ENCODE measurements at regions not wholly inside any gene's neighbourhood (a gene's known extent, or its start where the extent isn't known, plus 50 kb on each side); places are given as distances from the start of the nearest gene placed in this dataset.
A peak's percentile ranks its signal among the peaks of the same experiment; 100 is the strongest.

DNA sequence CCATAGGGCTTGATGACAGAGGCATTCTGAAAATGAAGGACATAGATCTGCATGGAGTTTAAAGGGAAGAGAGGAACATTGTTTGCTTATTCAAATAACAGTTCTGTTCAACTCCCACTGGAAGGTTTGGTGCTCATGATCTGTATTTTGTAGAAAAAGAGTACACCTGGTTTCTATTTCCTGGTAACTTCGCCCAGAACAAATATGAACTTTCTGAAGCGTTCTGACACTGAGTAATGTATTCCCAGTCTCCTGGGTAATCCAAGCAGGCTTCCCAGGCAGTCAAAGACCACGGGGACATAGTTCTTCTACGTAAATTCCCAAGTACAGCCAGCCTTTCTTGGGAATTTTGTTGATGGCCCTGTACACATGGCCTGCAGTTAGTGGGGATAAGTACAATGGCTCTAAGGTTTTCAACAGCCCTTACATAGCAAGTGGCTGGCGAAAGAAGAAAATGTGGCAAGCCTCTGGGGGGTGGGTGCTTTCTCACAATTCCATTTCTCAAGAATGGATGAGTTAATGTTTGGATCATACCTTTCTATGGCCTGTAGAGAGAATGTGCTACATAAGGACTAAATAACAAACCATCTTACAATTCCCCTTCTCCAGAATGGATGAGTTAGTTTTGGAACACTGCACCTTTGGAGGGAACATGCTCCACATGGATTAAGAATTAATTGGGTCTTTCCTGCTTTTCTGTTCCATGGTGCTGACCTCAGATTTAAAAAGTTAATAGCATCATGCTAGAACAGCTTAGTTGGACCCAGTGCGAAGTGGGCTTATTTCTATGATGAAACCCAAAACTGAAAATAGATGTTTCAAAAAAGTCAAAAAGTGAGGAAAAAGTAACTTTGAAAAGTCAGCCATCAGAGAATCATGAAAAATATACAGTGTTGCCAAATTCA is 52.7 kb downstream of the COL6A6 start:
- DNase-seq (ENCODE audit: low read depth), result no peak

- DNase-seq (ENCODE audit: low read depth), result no peak
These were observed 55.8 kb downstream of the COL6A6 start for GRCh38 chr3:130572769-130573168.

DNA sequence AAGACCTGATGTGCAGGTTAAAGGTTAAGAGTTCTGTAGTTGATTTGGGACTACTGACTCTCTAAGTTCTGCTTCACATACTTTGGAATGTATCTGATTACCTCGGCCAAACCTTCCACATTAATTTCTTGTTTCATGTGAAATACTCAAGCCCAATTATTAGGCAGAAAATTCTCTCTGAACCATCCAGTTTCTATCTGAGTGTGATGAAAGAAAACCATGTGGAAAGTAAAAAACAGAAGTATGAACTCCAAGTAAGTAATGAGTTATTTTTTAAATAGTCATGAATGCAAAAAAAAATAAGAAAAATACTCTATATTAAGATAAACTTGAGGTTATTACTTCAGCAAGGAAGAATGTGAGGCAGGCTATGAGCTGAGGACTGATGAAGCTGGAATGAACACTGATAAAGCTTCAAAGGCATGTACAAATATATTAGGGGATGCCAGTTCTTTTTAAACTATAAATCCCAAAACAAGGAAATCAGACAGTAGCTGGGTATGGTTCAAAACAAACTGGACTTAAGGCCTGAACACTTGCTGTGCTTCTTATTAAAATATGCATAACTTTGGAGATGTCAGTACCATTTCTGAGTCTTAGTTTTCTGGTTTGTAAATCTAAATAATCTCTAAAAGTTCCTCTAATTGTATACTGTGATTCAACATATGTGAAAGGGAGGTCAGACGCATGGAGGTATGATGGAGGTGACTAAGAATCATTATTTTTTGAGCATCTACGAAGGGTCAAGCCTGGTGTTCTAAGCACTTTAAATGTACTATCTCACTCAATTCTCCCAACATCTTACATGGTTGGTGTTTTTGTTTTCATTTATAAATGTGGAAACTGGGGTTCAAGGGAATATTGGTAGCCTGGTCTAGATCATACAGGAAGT is 59.6 kb downstream of the COL6A6 start:
- DNase-seq (ENCODE audit: low read depth), result no peak

- no peak for DNase-seq (ENCODE audit: low read depth)
These were observed 65.6 kb downstream of the COL6A6 start for GRCh38 chr3:130582457-130583153.

DNA sequence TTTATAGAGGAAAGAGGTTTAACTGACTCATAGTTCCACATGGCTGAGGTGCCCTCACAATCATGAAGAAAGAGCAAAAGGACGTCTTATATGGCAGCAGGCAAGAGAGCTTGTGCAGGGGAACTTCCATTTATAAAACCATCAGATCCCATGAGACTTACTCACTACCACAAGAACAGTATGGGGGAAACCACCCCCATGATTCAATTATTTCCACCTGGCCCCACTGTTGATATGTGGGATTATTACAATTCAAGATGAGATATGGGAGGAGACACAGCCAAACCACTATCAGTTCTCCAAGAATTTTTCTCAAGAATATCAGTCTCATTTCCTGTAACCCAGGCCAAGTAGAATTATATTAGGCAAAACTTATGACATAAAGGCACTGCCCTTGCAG is 77.8 kb downstream of the COL6A6 start:
- peak; percentile 73 for DNase-seq (ENCODE audit: low read depth)

- no peak for DNase-seq (ENCODE audit: low read depth)
These were observed 79.5 kb downstream of the COL6A6 start for GRCh38 chr3:130596484-130596883.

DNA sequence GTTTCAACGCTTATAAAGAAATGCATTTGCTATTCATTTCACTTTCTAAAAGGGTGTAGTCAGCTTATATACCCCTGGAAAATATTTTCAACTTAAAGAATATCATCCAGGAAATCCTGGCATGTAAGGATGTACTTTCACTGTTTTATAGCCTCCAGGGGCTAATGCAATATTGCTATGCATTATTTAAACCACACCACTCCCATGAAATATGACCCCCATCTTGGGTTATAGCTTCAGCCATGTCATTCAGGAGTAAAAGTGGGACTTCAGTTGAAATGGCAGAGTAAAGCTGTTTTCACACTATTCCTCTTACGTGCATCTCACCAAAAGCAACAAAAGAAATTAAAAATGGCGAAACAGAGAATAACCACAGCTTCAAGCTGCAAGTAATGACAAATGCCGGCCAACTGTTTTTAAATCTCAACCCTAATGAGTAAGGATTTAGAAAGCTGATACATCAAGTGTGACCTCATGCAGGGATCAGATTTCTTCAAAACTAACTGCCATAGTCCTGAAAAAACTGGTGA is 84.5 kb downstream of the COL6A6 start:
- peak; percentile 50 for DNase-seq (ENCODE audit: low read depth)

DNA sequence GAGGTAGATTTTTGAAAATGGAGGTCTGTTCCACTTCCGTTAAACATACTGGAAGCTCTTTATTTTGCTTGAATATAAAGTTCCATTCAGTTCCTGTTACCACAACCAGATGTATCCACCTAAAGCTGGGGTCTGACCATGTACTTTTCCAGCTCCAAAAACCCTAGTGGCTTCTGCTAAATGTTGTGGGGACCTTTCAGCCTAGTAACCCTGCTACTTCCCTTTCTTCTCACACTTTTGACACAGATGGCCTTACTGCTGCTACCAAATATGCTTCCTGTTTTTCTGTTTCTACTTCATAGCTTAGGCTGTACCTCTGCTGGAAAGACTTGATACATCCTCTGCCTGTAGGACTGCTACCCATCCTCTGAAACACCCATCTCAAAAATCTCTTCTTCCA is 87.8 kb downstream of the COL6A6 start:
- no peak for DNase-seq (ENCODE audit: low read depth)

- no peak for DNase-seq (ENCODE audit: low read depth)
These were observed 89.4 kb downstream of the COL6A6 start for GRCh38 chr3:130606336-130606735.

DNA sequence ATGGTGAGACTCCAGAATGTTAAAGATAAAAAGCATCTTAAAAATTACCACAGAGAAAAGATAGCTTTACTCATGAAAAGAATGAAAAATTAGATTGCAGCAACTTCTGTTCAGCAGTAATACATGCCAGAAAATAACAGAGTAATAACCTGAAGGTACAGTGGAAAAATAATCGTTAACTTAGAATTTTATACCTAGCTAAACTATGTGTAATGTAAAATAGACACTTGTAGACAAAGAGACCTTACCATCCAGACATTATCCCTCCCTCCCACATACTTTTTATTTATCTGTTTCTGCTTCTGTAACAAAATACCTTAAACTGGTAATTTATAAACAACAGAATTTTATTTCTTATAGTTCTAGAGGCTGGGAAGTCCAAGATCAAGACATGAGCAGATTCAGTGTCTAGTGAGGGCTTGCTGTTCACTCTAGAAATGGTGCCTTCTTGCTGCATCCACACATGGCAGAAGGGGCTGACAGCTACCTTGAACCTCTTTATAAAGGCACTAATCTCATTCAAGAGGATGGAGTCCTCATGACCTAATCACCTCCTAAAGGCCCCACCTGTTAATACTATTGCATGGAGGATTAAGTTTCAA is 90.7 kb downstream of the COL6A6 start:
- DNase-seq (ENCODE audit: low read depth), result no peak

DNA sequence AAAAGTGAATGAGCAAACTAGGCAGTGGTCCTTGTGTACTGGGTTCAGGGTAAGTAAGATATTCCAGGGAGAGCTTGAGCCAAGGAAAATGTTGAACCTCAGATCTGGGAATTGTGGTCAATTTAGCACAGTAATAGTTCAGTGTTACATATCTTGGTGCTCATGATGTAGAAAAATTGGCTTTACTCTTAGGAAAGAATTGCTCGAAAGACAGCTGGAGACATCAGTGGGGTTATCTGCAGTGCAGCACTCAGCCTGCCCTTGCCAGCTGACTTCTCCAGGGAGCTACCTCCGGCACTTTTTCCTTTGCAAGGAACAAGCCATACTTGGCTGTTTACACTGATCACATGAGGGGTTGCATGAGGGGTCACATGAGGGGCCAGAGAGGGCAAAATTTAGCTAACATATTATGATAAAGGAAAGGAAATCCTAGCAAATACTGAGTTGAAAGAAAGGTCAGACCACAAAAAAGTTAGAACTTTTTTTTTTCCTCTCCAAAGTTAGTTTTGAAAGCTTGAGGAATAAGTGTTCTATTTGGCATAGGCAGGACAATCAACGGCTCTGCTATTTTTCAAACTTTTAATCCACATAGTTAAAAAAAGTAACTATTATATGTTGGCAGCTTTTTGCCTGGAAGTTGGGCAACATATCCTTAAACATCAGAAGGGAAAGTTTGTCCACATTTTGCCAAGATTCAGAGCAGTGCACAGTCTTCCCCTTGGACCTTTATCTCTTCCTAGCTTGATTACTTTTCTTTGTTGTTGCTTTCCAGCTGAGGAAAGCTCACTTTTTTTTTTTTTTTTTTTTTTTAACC is 92.4 kb downstream of the COL6A6 start:
- no peak for DNase-seq (ENCODE audit: low read depth)

DNA sequence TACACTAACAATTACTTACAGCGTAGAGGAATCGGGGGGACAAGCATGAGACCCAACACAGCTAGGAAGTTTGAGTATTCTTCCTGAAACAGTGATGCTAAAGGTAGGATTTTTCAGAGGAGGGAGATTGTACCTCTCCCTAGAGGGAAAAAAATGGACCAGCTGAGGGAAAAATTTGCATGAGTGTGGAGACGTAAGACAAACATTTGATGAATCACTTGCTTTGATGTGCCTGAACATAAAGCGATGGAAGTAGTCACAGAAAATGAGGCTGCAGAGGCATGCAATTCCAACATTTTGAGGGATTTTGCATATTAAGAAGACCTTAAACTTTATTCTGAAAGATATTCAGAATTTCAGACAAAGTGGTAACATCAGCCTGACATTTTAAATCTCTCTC is 102.2 kb downstream of the COL6A6 start:
- DNase-seq (ENCODE audit: low read depth), result no peak

DNA sequence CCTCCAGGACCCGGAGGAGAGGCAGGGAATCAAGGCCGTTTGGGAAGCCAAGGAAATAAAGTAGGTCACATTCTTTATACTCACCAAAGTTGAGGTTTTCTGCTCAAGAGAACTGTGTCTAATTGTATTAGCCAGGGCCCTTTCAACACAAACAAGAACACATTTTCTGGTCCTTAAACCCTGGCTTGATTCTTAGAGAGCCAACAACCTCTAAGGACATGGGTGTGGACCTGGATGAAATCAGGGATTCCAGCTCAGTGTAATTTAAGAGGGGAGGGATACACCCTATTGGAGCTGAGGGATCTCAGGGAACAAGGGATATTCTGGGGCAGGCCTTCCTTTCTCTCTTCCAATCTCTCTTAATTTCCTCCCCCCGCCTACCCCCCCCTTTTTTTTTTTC is 104.8 kb downstream of the COL6A6 start:
- DNase-seq (ENCODE audit: low read depth), result no peak

GRCh38 chr3:130626049-130626448 is 109.1 kb downstream of the COL6A6 start:
- DNase-seq (ENCODE audit: low read depth), result no peak

DNA sequence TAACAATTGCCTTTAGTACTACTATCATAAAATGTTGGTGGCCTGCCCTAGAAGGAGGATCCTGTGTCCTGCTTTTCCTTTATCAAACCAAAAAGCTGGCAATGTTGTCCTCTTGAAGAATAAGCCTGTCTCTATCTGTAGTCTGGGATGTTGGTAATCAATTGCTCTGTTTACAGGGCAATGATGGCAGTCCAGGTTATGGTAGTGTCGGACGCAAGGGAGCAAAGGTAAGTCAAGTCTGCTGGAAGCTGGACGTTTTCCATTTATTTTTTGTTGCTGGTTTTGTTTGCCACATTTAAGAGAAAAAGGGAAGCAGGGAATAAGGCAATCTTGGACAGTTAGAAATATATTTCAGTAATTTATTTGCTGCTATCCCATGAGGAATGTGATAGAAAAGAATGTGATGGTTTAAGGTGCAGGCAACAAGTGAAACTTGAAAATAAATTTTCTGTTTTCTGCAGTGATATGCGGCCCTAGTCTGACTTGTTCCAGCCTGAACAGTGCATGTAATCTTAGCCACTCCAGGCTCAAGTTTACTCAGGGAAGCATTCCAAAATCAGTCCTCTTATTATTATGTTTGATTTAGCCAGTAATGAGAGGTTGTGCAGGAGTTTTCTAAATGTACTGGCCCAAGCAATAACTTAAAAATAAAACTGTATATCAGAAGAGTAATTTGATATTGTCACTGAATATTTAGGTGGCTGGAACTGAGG is 110.3 kb downstream of the COL6A6 start:
- no peak for DNase-seq (ENCODE audit: low read depth)

- no peak for DNase-seq (ENCODE audit: low read depth)
These were observed 110.9 kb downstream of the COL6A6 start for GRCh38 chr3:130627882-130628281.

All from HT1080 (cell line).